Activated T-helper 2 cell treated with anti-CD3 and anti-CD28 coated beads, Interferon-gamma antibody, Interleukin-2, Interleukin-4, amounts not matched to agents 10 μg/mL and 5 μg/mL and 100 μg/mL, durations not matched to agents 14 hours and 24 hours and 36 hours (primary cell): ENCODE measurements at regions not wholly inside any gene's neighbourhood (a gene's known extent, or its start where the extent isn't known, plus 50 kb on each side); places are given as distances from the start of the nearest gene placed in this dataset.
"Not testable (repeated sequence)": the region's sequence is repeated elsewhere in the genome, so short reads cannot be mapped to it uniquely, and the experiment has no call there.

Experiments used
- DNase-seq: peaks from one replicate; pipeline ENCODE4 v3.0.0; 2021; ENCODE audit warnings: low spot score
- H3K27ac Mint-ChIP-seq: one replicate; pipeline ENCODE4 v1.8.0; 2021; ENCODE audit warnings: mixed read lengths
- H3K27me3 Mint-ChIP-seq: one replicate; pipeline ENCODE4 v1.8.0; 2021; ENCODE audit warnings: low read depth, mixed read lengths
- H3K36me3 Mint-ChIP-seq: one replicate; pipeline ENCODE4 v1.8.0; 2021; ENCODE audit warnings: low read depth, mixed read lengths
- H3K4me1 Mint-ChIP-seq: one replicate; pipeline ENCODE4 v1.8.0; 2021; ENCODE audit warnings: low read depth, mixed read lengths
- H3K4me3 Mint-ChIP-seq: one replicate; pipeline ENCODE4 v1.8.0; 2021; ENCODE audit warnings: low read depth, mild to moderate bottlenecking, moderate library complexity, mixed read lengths
- H3K9me3 Mint-ChIP-seq: one replicate; pipeline ENCODE4 v1.8.0; 2021; ENCODE audit warnings: mixed read lengths
- intact Hi-C: fragments of 100-400 bp; cut with micrococcal nuclease; formaldehyde crosslinking; loops from one replicate; pipeline ENCODE4 v1.15.1; 2023

DNA sequence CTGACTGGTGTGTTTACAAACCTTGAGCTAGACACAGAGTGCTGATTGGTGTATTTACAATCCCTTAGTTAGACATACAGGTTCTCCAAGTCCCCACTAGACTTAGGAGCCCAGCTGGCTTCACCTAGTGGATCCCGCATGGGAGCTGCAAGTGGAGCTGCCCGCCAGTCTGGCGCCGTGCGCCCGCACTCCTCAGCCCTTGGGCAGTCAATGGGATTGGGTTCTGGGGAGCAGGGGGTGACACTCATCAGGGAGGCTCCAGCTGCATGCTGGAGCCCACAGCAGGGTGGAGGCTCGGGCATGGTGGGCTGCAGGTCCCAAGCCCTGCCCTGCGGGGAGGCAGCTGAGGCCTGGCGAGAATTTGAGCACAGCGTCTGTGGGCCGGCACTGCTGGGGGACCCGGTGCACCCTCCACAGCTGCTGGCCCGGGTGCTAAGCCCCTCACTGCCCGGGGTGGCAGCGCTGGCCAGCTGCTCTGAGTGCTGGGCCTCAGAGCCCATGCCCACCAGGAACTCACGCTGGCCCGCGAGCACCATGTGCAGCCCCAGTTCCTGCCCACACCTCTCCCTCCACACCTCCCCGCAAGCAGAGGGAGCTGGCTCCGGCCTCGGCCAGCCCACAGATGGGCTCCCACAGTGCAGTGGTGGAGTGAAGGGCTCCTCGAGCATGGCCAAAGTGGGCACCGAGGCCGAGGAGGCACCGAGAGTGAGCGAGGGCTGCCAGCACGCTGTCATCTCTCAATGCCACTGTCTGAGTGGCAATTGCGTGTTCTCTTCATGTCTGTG, 290.6 kb upstream of the RGPD4 start:
- H3K27ac Mint-ChIP-seq: not testable (repeated sequence)
- H3K9me3 Mint-ChIP-seq: peaks cover 13% of the 10 kb centered on the region

DNA sequence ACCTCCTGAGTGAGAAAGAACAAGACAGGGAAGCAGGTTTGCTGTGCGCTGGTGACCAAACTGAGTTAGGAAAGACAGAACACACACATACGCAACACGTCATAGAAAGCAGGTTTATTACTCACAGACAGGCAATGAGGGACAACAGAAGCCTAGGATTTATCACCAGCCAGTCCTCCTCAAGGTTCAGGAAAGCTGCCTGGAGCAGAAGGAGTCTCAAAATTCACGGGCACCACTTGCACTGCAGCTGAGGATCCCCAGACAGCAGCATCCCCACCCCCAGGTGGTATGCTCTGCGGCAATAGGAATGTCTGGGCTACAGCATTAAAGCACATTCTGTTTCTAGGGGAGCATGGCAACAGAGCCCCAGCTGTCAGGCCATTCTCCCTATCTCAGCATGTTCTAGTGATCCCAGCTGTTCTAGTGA, 284.4 kb upstream of the RGPD4 start:
- Mint-ChIP-seq H3K36me3 (no peaks in the 10 kb centered on the region), H3K4me1 (no peaks in the 10 kb centered on the region), H3K9me3 (no peaks in the 10 kb centered on the region), H3K4me3 (no peak overlapping the region), H3K27ac (no peak overlapping the region), H3K27me3 (no peaks in the 10 kb centered on the region)
- intact Hi-C loops: no loop called here
- no peak for DNase-seq

More for the DNA sequence above, 290.6 kb upstream of the RGPD4 start:
- intact Hi-C loops, H3K4me1 Mint-ChIP-seq, H3K27me3 Mint-ChIP-seq, H3K36me3 Mint-ChIP-seq, H3K4me3 Mint-ChIP-seq, DNase-seq: not testable (repeated sequence)

GRCh38 chr2:107543793-107544192, 282.9 kb upstream of the RGPD4 start:
- no peaks in the 10 kb centered on the region for H3K27me3 Mint-ChIP-seq
- H3K4me1 Mint-ChIP-seq: no peaks in the 10 kb centered on the region
- no peak for DNase-seq
- H3K9me3 Mint-ChIP-seq: no peaks in the 10 kb centered on the region
- intact Hi-C loops: no loop called here
- no peak overlapping the region for H3K4me3 Mint-ChIP-seq
- H3K36me3 Mint-ChIP-seq: no peaks in the 10 kb centered on the region
- no peak overlapping the region for H3K27ac Mint-ChIP-seq

DNA sequence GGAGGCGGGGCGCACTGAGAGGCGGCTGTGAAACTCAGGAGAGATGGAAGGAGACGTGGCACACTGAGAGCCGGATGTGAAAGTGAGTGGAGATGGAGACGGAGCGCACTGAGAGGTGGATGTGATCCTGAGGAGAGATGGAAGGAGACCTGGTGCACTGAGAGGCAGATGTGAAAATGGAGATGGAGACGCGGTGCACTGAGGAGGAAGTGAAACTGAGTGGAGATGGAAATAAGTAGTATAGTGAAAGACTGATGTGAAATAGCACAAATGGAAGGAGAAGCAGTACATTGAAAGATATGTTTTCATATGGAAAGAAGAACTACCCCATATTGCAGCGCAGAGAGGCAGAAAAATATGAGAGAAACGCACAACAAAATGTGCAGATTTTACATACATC, 281.6 kb upstream of the RGPD4 start:
- Mint-ChIP-seq H3K27ac (no peak overlapping the region), H3K27me3 (no peaks in the 10 kb centered on the region), H3K4me1 (no peaks in the 10 kb centered on the region), H3K9me3 (no peaks in the 10 kb centered on the region), H3K36me3 (no peaks in the 10 kb centered on the region), H3K4me3 (no peak overlapping the region)
- no peak for DNase-seq
- intact Hi-C loops: no loop called here

DNA sequence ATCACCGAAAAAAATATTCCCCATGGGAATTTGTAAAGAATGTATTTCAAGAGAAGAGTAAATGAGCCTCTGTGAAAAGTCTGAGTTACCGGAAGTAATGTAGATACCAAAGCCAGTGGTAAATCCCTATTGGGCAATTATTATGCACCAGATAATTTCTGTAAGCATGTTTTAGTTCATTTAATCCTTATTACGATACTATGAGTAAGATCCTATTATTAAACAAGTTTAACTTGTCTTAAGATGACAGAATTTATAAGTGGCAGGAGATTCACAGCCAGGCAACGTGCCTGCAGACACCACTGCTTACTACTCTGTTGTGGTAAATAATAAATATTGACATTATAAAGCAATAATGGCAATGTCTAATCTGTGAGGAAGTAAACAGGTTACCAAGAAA, 280.8 kb upstream of the RGPD4 start:
- Mint-ChIP-seq H3K4me1 (no peaks in the 10 kb centered on the region), H3K9me3 (no peaks in the 10 kb centered on the region), H3K27me3 (no peaks in the 10 kb centered on the region), H3K36me3 (no peaks in the 10 kb centered on the region), H3K4me3 (no peak overlapping the region), H3K27ac (no peak overlapping the region)
- no peak for DNase-seq
- intact Hi-C loops: no loop called here

DNA sequence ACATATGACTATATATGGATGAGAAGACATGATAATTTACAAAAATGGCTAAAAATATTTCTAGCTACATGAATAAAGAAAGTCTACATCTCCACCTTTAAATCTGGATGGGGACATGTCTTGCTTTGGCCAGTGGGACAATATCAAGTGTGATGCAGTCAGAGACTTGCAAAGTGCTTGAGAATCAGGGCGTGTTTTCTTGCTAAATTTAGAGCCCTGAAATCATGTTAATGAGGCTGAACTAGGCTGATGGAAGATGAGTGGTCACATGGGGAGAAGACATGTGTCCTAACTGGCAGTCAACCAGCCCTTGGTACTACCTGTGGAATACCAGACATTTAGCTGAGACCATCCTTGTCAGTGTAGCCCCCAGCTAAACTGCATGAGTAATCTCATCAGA, 278.5 kb upstream of the RGPD4 start:
- intact Hi-C loops: no loop called here
- Mint-ChIP-seq H3K36me3 (no peaks in the 10 kb centered on the region), H3K9me3 (peaks cover 3% of the 10 kb centered on the region), H3K4me1 (no peaks in the 10 kb centered on the region), H3K4me3 (no peak overlapping the region), H3K27ac (no peak overlapping the region), H3K27me3 (no peaks in the 10 kb centered on the region)
- DNase-seq: no peak

DNA sequence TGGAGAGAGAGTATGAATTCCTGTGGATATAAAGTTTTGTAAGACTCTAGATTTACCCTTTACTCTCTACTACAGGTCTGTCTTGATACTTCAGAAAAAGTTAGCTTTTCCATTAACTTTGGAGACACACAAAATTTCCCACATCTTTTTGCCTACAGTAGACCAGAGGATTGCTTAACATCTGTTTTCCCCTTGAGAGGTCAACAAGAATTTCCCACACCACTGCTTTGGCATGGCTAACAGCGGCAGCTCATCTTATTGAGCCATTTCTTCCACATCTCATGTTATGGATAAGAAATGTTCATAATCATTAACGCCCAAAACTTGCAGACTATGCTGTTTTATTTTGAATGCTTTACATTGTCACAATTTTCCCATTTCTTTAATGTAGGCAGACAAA, 273.6 kb upstream of the RGPD4 start:
- no peak overlapping the region for H3K27ac Mint-ChIP-seq
- H3K4me3 Mint-ChIP-seq: no peak overlapping the region
- H3K9me3 Mint-ChIP-seq: peaks cover 10% of the 10 kb centered on the region
- H3K27me3 Mint-ChIP-seq: no peaks in the 10 kb centered on the region
- H3K4me1 Mint-ChIP-seq: no peaks in the 10 kb centered on the region
- H3K36me3 Mint-ChIP-seq: no peaks in the 10 kb centered on the region
- DNase-seq: no peak
- intact Hi-C loops: no loop called here

GRCh38 chr2:107553539-107553938, 273.2 kb upstream of the RGPD4 start:
- Mint-ChIP-seq H3K27me3 (no peaks in the 10 kb centered on the region), H3K4me1 (no peaks in the 10 kb centered on the region)
- intact Hi-C loops: no loop called here

DNA sequence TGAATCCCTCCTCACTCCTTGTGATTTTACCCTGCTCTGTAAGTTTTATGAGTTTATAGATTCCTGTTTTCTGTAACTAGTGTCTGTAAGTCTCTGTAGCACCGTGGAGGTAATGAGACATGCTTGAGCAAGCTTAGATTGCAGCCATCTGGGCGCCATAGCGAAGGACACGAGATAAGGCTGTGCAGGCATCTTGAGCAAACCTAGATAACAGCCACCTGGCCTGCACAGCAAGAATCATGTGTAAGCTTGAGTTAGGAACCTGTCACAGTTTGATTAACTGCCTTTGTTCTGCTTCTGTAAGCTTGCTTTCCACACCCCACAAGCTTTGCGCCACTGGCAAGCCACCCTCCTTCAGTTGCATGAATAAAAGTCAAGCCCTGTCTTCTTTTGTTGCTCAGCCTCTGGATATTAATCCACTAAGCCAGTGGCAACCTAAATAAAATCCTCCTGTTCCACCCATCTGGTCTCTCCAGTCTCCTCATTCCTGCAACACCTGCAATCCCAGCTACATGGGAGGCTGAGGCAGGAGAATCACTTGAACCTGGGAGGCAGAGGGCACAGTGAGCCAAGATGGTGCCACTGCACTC, 270.6 kb upstream of the RGPD4 start:
- Mint-ChIP-seq H3K9me3 (peaks cover 11% of the 10 kb centered on the region), H3K4me1 (no peaks in the 10 kb centered on the region), H3K27ac (no peak overlapping the region), H3K36me3 (no peaks in the 10 kb centered on the region), H3K27me3 (no peaks in the 10 kb centered on the region), H3K4me3 (no peak overlapping the region)
- DNase-seq: no peak
- intact Hi-C loops: no loop called here

More at GRCh38 chr2:107553539-107553938, 273.2 kb upstream of the RGPD4 start:
- Mint-ChIP-seq H3K9me3 (peaks cover 11% of the 10 kb centered on the region), H3K36me3 (no peaks in the 10 kb centered on the region), H3K27ac (no peak overlapping the region), H3K4me3 (no peak overlapping the region)
- DNase-seq: no peak

DNA sequence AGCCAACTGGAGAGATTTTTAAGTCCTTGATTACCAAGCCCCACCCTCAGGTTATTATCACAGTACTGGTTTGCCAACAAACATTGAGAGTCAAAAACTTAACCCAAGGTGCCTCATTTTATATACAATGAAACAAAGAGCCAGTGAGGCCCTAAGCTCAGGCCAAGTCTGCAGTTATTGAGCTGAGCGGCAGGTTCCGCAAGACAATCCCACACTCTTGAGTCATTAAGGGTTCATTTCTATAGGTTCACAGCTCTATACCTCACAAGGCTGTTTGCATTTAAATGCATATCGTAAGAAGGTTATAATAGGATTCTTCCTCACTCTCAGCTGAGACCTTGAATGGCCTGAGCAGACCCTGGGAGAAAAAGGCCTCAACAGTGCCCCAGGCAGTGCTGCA, 268.4 kb upstream of the RGPD4 start:
- H3K4me1 Mint-ChIP-seq: no peaks in the 10 kb centered on the region
- H3K9me3 Mint-ChIP-seq: peaks cover 12% of the 10 kb centered on the region
- no peak overlapping the region for H3K27ac Mint-ChIP-seq
- DNase-seq: no peak
- H3K4me3 Mint-ChIP-seq: no peak overlapping the region
- no peaks in the 10 kb centered on the region for H3K36me3 Mint-ChIP-seq
- H3K27me3 Mint-ChIP-seq: no peaks in the 10 kb centered on the region
- intact Hi-C loops: no loop called here

DNA sequence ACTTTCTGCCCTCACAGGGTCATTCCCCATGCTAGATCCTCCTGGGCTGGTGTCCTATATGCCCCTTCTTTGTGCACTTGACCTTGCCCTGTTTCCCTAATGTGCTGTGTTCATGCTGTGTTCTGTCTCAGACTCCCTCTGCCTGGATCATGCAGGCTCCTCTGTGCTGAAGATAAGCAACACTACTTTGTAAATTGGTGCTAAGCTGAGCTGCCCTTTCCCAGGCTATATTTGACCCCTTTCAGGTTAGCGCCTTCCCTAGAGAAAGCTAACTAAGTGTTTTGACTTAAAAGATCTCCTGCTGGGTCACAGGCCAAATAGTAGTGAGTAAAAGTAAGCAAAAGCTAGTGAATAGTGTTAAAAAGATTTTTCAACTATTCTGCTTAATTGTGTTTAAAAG, 257.2 kb upstream of the RGPD4 start:
- Mint-ChIP-seq H3K27ac (no peak overlapping the region), H3K27me3 (no peaks in the 10 kb centered on the region), H3K4me1 (no peaks in the 10 kb centered on the region), H3K36me3 (no peaks in the 10 kb centered on the region), H3K9me3 (no peaks in the 10 kb centered on the region), H3K4me3 (no peak overlapping the region)
- no peak for DNase-seq
- intact Hi-C loops: no loop called here

DNA sequence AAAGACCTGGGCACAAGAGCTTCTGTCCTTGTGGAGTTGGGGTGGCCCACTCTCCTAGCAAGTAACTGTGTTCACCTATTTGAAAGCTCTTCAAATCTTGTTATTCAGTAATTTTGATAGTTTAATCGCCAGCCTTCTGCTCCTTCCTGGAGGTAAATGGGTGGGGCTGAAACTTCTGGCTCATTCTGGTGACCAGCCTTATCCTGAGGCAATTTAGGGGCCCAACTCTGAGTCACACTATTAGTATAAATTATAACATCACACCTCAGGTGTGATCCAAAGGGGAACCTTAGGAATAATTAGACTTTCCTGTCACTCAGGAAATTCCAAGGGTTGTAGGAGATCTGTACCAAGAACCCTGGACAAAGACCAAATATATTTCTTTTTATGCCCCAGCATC, 255.8 kb upstream of the RGPD4 start:
- H3K4me1 Mint-ChIP-seq: no peaks in the 10 kb centered on the region
- H3K27ac Mint-ChIP-seq: no peak overlapping the region
- H3K4me3 Mint-ChIP-seq: no peak overlapping the region
- H3K9me3 Mint-ChIP-seq: no peaks in the 10 kb centered on the region
- no peaks in the 10 kb centered on the region for H3K36me3 Mint-ChIP-seq
- no peaks in the 10 kb centered on the region for H3K27me3 Mint-ChIP-seq
- DNase-seq: no peak
- intact Hi-C loops: no loop called here

- H3K27me3 Mint-ChIP-seq, H3K4me1 Mint-ChIP-seq, intact Hi-C loops: not testable (repeated sequence)
Measured at GRCh38 chr2:107572890-107573289, 253.8 kb upstream of the RGPD4 start.

More at GRCh38 chr2:107572890-107573289, 253.8 kb upstream of the RGPD4 start:
- not testable (repeated sequence) for DNase-seq, H3K9me3 Mint-ChIP-seq, H3K36me3 Mint-ChIP-seq, H3K4me3 Mint-ChIP-seq, H3K27ac Mint-ChIP-seq
